H9 (cell line): ENCODE measurements at regions not wholly inside any gene's neighbourhood (a gene's known extent, or its start where the extent isn't known, plus 50 kb on each side); places are given as distances from the start of the nearest gene placed in this dataset.

Experiments used
- DNase-seq: peaks from one replicate; pipeline ENCODE4 v3.0.0-alpha.2; 2017
- H2AFZ ChIP-seq: one replicate; pipeline ENCODE4 v1.6.1; 2013; ENCODE audit warnings: mild to moderate bottlenecking, low read length, control low read depth, moderate library complexity
- H2AK5ac ChIP-seq: 2 replicates; pipeline ENCODE4 v1.6.1; 2013; ENCODE audit warnings: low read length, control low read depth, mixed read lengths; ENCODE audit not compliant: insufficient read length
- H2BK120ac ChIP-seq: one replicate; pipeline ENCODE4 v1.6.1; 2013; ENCODE audit warnings: low read depth, mild to moderate bottlenecking, low read length, control low read depth, inconsistent platforms; ENCODE audit not compliant: poor library complexity, severe bottlenecking
- H2BK12ac ChIP-seq: 2 replicates; pipeline ENCODE4 v1.6.1; 2013; ENCODE audit warnings: low read length, control low read depth, mixed read lengths, low read depth; ENCODE audit not compliant: insufficient read length
- H2BK15ac ChIP-seq: 2 replicates; pipeline ENCODE4 v1.6.1; 2013; ENCODE audit warnings: low read depth, low read length, control low read depth
- H2BK20ac ChIP-seq: one replicate; pipeline ENCODE4 v1.6.1; 2013; ENCODE audit warnings: low read depth, mild to moderate bottlenecking, low read length, control low read depth, inconsistent platforms; ENCODE audit not compliant: poor library complexity, severe bottlenecking
- H2BK5ac ChIP-seq: 2 replicates; pipeline ENCODE4 v1.6.1; 2013; ENCODE audit warnings: low read length, control low read depth, mixed read lengths; ENCODE audit not compliant: insufficient read length
- H3K14ac ChIP-seq: 2 replicates; pipeline ENCODE4 v1.6.1; 2013; ENCODE audit warnings: low read length, control low read depth; ENCODE audit not compliant: insufficient read depth
- H3K18ac ChIP-seq: 2 replicates; pipeline ENCODE4 v1.6.1; 2013; ENCODE audit warnings: low read depth, mild to moderate bottlenecking, mixed read lengths, low read length, control low read depth; ENCODE audit not compliant: insufficient read length
- H3K23ac ChIP-seq: 2 replicates; pipeline ENCODE4 v1.6.1; 2013; ENCODE audit warnings: low read length, control low read depth, mixed read lengths, low read depth; ENCODE audit not compliant: insufficient read length
- H3K23me2 ChIP-seq: 2 replicates; pipeline ENCODE4 v1.6.1; 2013; ENCODE audit warnings: low read depth, mild to moderate bottlenecking, mixed read lengths, low read length, control low read depth; ENCODE audit not compliant: insufficient read length, poor library complexity, severe bottlenecking
- H3K27ac ChIP-seq: 2 replicates; pipeline ENCODE4 v1.5.1; 2013; ENCODE audit warnings: low read length, control low read depth, mixed read lengths, low read depth; ENCODE audit not compliant: insufficient read length
- H3K27me3 ChIP-seq: 2 replicates; pipeline ENCODE4 v1.6.1; 2013; ENCODE audit warnings: low read length, control low read depth, inconsistent platforms; ENCODE audit not compliant: insufficient read depth
- H3K4ac ChIP-seq: 2 replicates; pipeline ENCODE4 v1.6.1; 2013; ENCODE audit warnings: low read depth, mild to moderate bottlenecking, control low read depth, inconsistent platforms, low read length, moderate library complexity
- H3K4me1 ChIP-seq: 2 replicates; pipeline ENCODE4 v1.6.1; 2013; ENCODE audit warnings: low read length, control low read depth, inconsistent platforms; ENCODE audit not compliant: insufficient read depth
- H3K4me2 ChIP-seq: 2 replicates; pipeline ENCODE4 v1.6.1; 2013; ENCODE audit warnings: low read length, control low read depth, mixed read lengths; ENCODE audit not compliant: insufficient read length, insufficient read depth
- H3K56ac ChIP-seq: 2 replicates; pipeline ENCODE4 v1.6.1; 2013; ENCODE audit warnings: low read depth, mild to moderate bottlenecking, mixed read lengths, low read length, control low read depth; ENCODE audit not compliant: insufficient read length
- H3K79me1 ChIP-seq: 2 replicates; pipeline ENCODE4 v1.6.1; 2013; ENCODE audit warnings: low read depth, mild to moderate bottlenecking, moderate library complexity, low read length, control low read depth, inconsistent platforms; ENCODE audit not compliant: insufficient read depth, poor library complexity, severe bottlenecking
- H3K79me2 ChIP-seq: 2 replicates; pipeline ENCODE4 v1.6.1; 2013; ENCODE audit warnings: low read length, control low read depth, inconsistent platforms; ENCODE audit not compliant: insufficient read depth
- H3K9ac ChIP-seq: 2 replicates; pipeline ENCODE4 v1.6.1; 2013; ENCODE audit warnings: low read length, control low read depth, mixed read lengths; ENCODE audit not compliant: insufficient read length; ENCODE audit errors: extremely low read depth
- H3K9me3 ChIP-seq: one replicate; pipeline ENCODE4 v1.6.1; 2013; ENCODE audit warnings: low read depth, low read length, inconsistent platforms; ENCODE audit not compliant: control insufficient read depth
- H3T11ph ChIP-seq: one replicate; pipeline ENCODE4 v1.6.1; 2013; ENCODE audit warnings: mild to moderate bottlenecking, low read length, control low read depth, inconsistent platforms
- H4K20me1 ChIP-seq: one replicate; pipeline ENCODE4 v1.6.1; 2013; ENCODE audit not compliant: control insufficient read depth, insufficient read length, insufficient read depth
- H4K5ac ChIP-seq: 2 replicates; pipeline ENCODE4 v1.6.1; 2013; ENCODE audit warnings: low read depth, mild to moderate bottlenecking, mixed read lengths, low read length, control low read depth; ENCODE audit not compliant: insufficient read length
- H4K8ac ChIP-seq: replicated peaks from 2 replicates; pipeline ENCODE4 v1.6.1; 2013; ENCODE audit warnings: low read length, control low read depth, mixed read lengths, low read depth; ENCODE audit not compliant: insufficient read length
- H4K91ac ChIP-seq: 2 replicates; pipeline ENCODE4 v1.6.1; 2013; ENCODE audit warnings: low read depth, mild to moderate bottlenecking, moderate library complexity, mixed read lengths, low read length, control low read depth; ENCODE audit not compliant: insufficient read length
- H3K27ac Mint-ChIP-seq, 3 experiments: 2 replicates in 2 of 3; 3 replicates in 1 of 3; pipeline ENCODE4 v1.8.0; 2020 to 2021; ENCODE audit warnings: mixed read lengths in 3 of 3, mild to moderate bottlenecking in 1 of 3, moderate library complexity in 1 of 3
- H3K27me3 Mint-ChIP-seq: 2 replicates; pipeline ENCODE4 v1.8.0; 2021; ENCODE audit warnings: low read depth, mild to moderate bottlenecking, moderate library complexity, mixed read lengths
- H3K36me3 Mint-ChIP-seq, 3 experiments: 2 replicates in 2 of 3; 3 replicates in 1 of 3; pipeline ENCODE4 v1.8.0; 2020 to 2021; ENCODE audit warnings: low read depth in 3 of 3, mixed read lengths in 3 of 3; ENCODE audit not compliant: insufficient read depth in 1 of 3
- H3K4me1 Mint-ChIP-seq, 2 experiments: 2 replicates each; pipeline ENCODE4 v1.8.0; 2020; ENCODE audit warnings: mixed read lengths in 2 of 2
- H3K4me3 Mint-ChIP-seq, 2 experiments: 2 replicates in 1 of 2; 3 replicates in 1 of 2; pipeline ENCODE4 v1.8.0; 2020 to 2021; ENCODE audit warnings: mild to moderate bottlenecking in 2 of 2, mixed read lengths in 2 of 2, moderate library complexity in 1 of 2
- H3K9me3 Mint-ChIP-seq, 2 experiments: 2 replicates in 1 of 2; 3 replicates in 1 of 2; pipeline ENCODE4 v1.8.0; 2020; ENCODE audit warnings: mild to moderate bottlenecking in 2 of 2, mixed read lengths in 2 of 2, moderate library complexity in 1 of 2
- CTCF ChIP-seq: fragments of 200-600 bp; sonication (generic); conservative IDR thresholded peaks from 3 replicates; pipeline ENCODE4 v1.8.0; 2021; ENCODE audit warnings: antibody characterized with exemption, mild to moderate bottlenecking
- WGBS: extraction: QIAGEN DNeasy Blood & Tissue Kit; methylation state at CpG from one replicate; pipeline ENCODE4 v1.1.7; 2013; ENCODE audit warnings: missing lambda C conversion rate, low lambda C conversion rate, mixed read lengths; ENCODE audit not compliant: insufficient read length; ENCODE audit errors: extremely low coverage; 5-methylcytosine and 5-hydroxymethylcytosine counted together

- WGBS = no CpG with 5 or more reads among the region's 3 CpGs
- H3K79me2 ChIP-seq = no peaks in the 10 kb centered on the region
- no peaks in the 10 kb centered on the region; a peak in 1 of 7 replicates for H3K36me3 Mint-ChIP-seq
- no peak overlapping the region for H2BK15ac ChIP-seq
- no peak overlapping the region for H3K56ac ChIP-seq
- no peaks in the 10 kb centered on the region for H3K79me1 ChIP-seq
- no peaks in the 10 kb centered on the region for H4K20me1 ChIP-seq
- no peak overlapping the region for H4K8ac ChIP-seq
- H3K27me3 ChIP-seq = no peaks in the 10 kb centered on the region
- H3K9me3 Mint-ChIP-seq = no peaks in the 10 kb centered on the region; a peak in 1 of 5 replicates
- no peak overlapping the region for H4K91ac ChIP-seq
- H3K9me3 ChIP-seq = no peaks in the 10 kb centered on the region
- H3K4me1 Mint-ChIP-seq = no peaks in the 10 kb centered on the region
- no peak overlapping the region for H2BK5ac ChIP-seq
- H2BK20ac ChIP-seq = no peak overlapping the region
- H3K23me2 ChIP-seq = no peaks in the 10 kb centered on the region
- H2BK120ac ChIP-seq = no peak overlapping the region
- no peak overlapping the region for H4K5ac ChIP-seq
- H3K18ac ChIP-seq = no peak overlapping the region
- H3K4me1 ChIP-seq = no peaks in the 10 kb centered on the region
- no peak overlapping the region for H3T11ph ChIP-seq
- no peak overlapping the region for H3K9ac ChIP-seq
- H2AFZ ChIP-seq = no peak overlapping the region
- H3K4me3 Mint-ChIP-seq = no peak overlapping the region
- no peak for TF ChIP-seq CTCF
- no peak overlapping the region for H2AK5ac ChIP-seq
- DNase-seq = no peak
- no peak overlapping the region for H3K23ac ChIP-seq
- no peak overlapping the region for H3K27ac ChIP-seq
- no peak overlapping the region for H3K14ac ChIP-seq
- no peak overlapping the region for H2BK12ac ChIP-seq
- H3K4me2 ChIP-seq = no peak overlapping the region
- H3K4ac ChIP-seq = no peak overlapping the region
- no peak overlapping the region for H3K27ac Mint-ChIP-seq
- no peaks in the 10 kb centered on the region for H3K27me3 Mint-ChIP-seq
Observed at GRCh38 chr2:198203336-198204069, 399.1 kb downstream of the PLCL1 start.
